ENCODE measurements at regions not wholly inside any gene's neighbourhood (a gene's known extent, or its start where the extent isn't known, plus 50 kb on each side); places are given as distances from the start of the nearest gene placed in this dataset.

GRCh38 chr12:23168459-23168858, 543.5 kb downstream of the ETNK1 start:
- no peak for TF ChIP-seq EZH2 (IDR thresholded peaks at IDR 0.05; ENCODE audit: borderline replicate concordance, insufficient read depth, low read depth, low read length, poor library complexity, severe bottlenecking)
- TF ChIP-seq CTCF (IDR thresholded peaks at IDR 0.05): no peak

Data from B cell (primary cell).